D341Med (cell line): ENCODE measurements at regions not wholly inside any gene's neighbourhood (a gene's known extent, or its start where the extent isn't known, plus 50 kb on each side); places are given as distances from the start of the nearest gene placed in this dataset.

Source experiments
- DNase-seq: peaks from one replicate; pipeline ENCODE4 v3.0.0; 2012; ENCODE audit warnings: low spot score

DNA sequence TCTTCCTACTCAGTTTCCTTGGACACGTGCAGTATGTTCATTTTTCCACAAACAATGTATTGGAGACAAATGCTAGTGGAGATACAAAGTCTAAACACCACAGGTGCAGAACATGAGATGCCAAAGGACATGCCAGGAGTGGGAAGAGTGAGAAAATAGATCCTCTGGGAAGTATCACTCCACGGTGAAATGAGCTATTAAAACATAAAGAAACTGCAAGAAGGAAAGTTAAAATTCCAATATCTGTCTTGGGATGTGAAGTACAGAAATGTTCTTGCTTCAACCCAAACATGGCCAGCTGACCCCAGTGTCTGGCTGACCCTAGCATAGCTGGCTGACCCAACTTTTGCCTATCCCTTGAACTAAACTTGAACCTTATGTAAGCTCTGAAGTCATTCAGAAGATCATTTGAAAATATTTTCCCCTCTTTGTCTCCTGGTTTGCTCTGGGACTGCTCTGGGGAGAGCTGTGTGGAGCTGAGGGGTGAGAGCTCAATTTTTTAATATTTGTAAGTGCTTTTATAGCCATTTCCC is 59.5 kb downstream of the FZD1 start:
- DNase-seq, result no peak

DNA sequence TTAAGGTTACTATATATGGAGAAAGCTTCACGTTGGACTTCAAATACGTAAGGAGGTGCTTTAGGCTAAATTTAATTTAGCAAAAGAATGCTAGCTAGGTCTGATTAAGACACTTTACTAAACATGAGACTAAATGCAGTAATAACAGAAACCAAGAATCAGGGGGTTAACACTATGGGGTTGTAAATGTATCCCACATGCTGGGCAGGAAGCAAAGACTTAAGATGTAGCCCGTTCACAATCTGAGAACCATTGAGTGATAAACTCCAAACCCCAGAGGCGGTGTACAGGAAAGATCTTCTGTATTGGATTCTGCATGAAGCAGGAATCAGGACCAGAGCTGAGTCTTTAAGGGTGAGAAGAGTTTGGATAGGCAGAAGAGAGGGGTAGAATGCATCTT is 60.4 kb downstream of the FZD1 start:
- DNase-seq, result no peak

DNA sequence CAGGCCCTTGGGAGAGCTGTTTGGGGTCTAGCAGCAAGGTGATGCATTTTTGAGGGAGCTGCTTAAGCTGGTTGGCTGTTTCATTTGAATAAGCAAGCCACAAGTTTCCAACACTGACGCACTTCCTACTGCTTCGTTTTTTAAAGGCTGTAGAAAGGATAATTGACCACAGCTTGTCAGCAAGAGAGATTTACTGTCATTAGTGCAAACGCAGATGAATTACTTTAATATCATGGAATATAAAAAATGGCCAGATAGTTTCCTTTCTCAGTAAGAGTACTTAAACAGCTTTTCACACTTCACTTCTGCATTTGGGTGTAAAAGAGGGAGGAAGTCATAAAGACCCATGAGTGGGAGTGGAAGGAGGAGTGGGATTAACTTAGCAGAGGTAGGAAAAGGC is 61.5 kb downstream of the FZD1 start:
- DNase-seq, result no peak

DNA sequence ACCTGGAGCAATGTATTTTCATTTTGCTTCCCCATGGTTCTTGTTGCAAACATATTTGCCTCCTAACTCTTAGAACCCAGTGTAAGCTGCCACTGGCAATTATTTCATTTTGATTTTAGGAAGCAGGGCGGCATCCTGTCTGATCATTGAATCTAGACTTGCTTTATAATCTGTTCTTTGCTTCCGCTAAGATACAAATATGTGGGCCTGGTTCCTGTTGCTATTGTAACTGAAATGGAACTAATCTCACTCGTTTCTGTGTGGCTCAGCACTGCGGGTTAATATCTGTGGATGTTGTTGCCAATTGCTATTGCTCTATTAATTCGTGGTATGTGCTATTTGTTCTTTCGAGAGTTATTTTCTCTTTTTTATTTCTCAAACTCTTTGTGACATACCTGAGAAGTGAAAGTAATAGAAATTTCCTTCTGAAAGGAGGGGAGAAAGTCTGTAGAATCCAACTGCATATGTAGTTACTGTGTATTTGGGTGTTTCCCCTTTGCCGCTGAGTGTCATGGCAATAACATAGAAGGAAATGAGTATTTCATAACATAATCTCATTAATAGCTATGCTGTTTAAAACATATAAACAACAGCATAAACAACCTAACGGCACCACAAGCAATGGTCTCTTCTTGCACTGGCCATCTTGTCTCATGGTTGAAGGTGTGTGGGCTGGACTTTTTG is 62.4 kb downstream of the FZD1 start:
- no peak for DNase-seq

DNA sequence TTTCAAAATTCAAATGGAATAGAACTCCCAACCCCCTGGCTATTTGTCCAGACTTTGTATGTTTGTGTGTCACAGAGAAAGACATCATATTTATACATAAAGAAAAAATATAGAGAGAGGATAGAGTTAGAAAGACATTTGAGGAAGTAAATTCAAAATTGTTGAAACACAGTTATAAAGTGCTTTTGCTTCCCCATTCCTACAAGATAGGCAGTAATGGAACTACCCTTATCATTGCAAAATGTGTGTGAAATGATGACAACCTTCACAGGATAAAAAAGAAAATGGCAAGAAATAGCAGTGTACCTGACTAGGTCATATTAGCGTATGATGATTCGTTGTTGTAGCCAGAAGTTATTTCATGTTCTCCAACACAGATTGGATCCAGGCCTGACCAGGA is 63.1 kb downstream of the FZD1 start:
- no peak for DNase-seq

DNA sequence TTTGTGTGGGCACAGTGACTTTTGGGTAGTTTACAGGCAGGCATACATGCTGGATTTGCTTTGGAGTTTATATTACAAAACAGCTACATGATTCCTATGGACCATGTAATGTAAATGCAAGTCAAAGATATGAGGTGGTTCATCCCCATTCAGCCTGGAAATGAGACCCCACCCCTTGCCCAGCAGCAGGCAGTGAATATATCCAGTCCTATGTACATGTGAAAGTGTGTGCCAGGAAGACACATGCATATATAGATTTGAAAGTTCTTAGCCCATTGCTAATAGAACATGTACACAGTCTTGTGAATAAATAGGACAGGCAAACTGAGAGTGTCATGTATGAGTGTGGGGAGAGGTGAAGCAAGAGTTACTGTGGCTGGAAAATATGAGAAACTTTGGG is 65.3 kb downstream of the FZD1 start:
- no peak for DNase-seq

DNA sequence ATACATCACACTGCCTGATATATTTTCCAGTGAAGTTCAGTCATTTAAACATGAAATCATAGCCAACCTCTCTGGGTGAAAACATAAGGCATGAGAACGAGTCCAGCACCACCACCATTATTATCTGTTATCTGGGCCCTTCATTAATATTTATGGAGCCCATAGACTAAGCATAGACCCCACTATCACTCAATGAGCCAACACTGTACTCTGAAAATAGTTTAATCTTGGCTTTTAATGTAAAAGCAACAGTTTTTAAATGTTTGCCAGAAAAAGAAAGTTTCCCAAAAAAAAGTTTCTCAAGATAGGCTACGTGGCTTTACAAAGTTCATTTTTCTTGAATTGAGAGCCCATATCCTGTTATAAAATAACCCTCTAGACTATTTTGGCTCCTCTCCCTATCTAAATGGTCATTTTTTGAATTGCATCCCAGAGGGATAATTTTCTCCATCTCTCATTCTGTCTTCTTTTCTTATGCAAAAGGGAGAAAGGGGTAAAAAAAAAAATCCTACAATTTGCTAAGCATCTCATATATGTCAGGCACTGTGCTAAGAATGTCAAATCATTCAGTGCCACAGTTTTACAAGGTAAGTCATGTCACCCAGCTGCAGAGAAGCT is 66.1 kb downstream of the FZD1 start:
- DNase-seq, result no peak

DNA sequence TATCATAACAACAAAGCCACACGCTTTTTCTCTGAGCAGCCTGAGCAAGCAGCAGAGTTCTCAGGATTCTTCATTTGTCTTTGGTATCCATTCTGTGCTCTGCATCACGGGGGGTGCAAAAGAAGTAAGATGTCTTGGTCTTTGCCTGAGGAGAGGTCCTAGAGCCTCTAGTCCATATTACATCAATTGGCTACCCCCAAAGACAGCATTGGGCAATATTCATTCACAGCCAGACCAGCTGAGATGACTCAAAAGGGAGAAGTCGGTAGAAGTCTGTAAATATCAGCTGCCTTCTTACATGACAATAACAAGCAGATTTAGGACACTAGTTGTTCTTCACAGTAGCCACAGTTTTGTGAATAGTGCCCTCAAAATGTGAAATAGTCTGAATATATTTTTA is 66.6 kb downstream of the FZD1 start:
- DNase-seq, result no peak

DNA sequence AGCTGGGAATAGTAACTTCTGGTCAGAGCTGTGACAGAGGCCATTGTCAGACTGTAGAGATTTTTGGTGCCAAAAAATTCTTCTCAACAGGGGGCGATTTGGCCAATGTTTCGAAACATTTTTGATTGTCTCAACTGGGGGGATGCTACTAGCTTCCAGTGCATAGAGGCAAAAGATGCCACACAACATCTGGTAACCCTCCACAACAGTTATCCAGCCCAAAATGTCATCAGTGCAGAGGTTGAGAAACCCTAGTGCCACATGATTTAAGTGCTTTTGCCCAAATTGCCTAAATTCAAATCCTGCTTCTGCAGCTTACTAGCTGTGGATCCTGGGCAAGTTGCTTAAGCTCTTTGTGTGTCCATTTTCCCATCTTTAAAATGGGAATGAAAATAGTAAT is 71.9 kb downstream of the FZD1 start:
- no peak for DNase-seq

DNA sequence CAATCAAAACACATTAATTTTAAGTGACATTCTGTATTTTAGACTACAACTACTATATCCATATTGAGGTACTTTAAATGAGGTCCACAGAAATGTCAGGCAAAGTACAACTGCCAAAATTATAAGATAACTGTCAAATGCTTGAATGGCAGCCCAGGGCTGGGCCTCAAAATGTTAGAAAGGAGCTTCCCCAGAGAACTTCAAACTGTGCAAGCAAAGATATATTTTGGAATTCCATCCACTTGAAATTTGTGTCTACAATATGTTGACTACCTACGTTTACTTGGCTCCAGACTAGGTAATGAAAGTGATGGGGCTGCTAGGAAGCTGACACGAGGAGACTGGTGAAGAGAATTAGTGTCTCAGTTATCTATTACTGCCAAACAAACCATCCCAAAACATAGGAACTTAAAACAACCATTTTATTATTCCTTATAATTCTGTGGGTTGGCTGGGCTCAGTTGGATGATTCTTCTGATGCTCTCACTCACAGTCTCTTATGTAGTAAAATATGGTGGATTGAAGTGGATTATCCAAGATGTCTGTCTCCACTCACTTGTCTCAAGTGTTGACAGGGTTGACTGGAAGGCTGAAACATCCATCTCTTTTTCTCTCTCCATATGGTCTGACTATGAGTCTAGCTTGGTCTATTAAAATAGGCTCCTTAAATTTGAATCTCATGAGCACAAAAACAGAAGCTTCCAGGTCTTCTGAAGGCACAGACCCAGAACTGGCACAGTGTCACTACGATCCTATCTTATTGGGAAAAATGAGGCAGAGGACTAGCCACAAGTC is 74.2 kb downstream of the FZD1 start:
- DNase-seq, result no peak

DNA sequence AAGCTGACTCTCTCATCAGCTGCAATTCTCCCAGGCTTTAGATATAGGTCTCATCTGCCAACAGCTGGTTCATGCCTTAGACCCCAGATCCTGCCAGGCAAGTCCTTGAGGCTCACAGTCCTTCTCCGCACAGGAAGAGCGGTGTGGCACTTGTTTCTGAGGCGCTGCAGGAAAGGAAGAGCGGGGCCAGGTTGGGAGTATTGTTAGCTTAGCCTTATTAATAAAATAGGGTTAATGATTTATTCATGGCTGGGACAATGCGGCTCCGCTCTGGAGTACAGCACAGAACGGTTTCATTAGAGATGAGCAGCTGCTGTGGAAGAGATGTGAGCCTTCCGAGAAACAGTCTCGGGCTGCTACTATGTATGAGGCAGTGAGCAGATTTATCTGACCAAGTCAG is 78.1 kb downstream of the FZD1 start:
- DNase-seq, result peak; percentile 49

DNA sequence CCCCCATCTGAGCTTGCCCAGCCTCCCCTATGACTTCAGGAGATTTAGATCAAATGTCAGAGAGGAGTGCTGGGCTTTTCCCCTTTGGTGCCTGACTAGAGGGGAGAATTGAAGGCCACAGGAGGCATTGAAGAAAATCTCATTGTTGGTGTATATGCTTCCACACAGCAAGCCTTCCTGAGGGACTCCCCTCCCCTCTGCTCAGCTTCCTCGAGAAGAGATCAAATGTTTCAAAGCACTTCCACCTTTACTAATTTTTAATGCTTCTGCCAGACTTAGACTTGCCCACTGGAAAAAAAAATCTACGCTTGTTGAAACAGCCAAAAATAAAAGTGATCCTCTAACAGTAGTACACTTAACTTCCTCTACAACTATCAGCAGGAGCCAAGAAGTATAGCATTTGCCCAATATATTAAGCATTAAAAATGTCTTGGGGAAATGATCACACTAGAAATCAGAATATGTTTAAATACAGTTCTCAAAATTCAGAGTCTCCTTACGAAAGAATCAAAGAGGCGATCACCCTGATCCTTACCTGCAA is 79.3 kb downstream of the FZD1 start:
- DNase-seq, result no peak

DNA sequence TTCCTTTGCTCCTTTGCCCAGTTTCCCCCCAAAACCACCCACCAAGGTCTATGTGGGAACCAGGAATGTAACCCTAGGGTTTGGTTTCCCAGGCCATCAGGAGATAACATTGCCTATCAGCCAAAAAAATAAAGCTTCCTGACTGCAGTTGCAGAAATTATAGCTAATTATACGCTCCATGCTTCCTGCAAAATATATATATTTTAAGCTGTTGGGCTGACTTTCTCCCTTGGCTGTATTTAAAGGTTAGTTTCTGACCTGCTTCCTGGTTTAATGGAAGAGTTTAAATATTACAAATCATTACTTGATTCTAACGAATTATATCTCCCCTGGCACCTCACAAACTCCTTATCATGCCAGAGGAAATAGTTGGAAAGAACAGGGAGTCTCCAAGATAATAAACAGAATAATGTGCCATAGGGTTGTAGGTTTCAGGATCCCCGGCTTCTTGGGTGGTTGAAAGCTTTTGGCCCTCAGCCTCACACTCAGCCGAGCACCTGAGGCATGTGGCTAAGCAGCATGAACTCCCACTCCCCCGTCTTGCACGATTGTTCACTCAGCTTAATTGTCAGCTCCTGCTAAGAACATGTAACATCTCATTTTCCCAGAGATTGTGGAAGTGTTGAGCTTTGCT is 79.9 kb downstream of the FZD1 start:
- no peak for DNase-seq

DNA sequence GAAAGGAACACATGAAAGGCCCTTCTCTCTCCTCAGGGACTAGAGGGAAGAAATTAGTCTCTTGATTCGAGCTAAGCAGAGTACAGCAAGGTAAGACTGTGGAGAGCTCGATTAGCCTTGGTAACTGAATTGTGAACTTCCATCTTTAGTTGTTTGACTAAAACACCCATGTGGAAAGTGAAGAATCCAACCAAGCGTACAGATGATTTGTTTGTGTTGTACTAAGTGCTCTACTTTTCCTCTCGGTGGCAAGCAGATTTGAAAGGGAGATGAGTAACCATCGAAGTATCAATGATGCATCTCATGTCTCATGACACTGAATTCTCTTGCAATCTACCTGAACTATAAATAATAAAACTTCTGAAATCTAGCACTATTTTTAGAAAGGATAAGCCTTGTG is 80.7 kb downstream of the FZD1 start:
- DNase-seq, result no peak

DNA sequence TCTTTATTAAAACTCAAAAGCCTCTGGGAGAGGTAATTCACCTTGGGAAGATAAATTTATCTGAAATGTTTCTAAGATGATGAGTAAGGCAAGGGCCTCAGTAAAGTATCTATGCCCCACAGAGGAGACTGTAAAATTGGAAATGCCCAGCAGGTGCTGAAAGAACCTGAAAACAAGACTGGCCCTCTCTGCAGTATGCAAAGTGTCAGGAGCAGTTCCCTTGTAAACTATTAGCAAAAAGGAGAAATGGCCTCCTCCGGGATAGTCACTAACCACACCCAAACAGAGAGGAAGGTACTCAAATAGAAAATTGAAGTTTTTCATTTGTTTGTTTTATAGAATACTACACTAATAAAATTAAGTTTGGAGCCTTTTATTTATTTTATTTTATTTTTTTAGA is 81.2 kb downstream of the FZD1 start:
- no peak for DNase-seq

DNA sequence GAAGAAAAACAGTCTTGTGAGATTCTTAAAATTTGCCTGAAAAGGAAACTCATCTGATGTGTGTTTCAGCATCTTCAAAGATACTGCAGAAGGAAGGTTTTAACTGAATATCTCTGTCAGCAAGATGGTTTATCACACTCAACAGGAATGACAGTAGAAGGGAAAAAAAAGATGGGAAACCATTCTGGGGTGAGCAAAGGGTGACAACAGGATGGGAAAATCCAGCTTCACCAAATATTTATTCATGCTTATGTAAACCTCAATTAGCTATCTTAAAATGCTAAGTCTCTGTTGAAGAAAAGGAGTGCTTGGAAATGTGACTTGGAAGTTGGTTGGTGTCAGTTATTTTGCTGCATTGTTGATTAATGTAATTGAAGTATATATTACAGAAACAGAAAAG is 82.2 kb downstream of the FZD1 start:
- no peak for DNase-seq

DNA sequence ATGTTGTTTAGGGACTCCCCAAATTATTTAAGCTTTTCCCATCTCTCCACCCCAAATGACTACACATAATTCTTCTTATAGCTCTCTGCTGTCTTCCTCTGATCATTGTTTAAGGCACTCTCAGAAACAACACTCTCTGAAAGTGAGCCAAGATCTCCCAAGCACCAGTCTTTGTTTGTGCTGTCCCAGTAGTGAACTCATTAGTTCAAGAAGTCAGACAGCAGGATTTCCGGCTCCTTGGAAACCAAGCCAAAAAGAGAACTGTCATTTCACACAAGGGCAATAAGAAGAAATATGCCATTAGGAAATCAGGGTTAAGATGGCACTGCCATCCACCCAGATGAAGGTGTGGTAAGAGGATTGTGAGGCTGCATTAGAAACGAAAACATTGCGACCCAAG is 83.1 kb downstream of the FZD1 start:
- DNase-seq, result no peak

DNA sequence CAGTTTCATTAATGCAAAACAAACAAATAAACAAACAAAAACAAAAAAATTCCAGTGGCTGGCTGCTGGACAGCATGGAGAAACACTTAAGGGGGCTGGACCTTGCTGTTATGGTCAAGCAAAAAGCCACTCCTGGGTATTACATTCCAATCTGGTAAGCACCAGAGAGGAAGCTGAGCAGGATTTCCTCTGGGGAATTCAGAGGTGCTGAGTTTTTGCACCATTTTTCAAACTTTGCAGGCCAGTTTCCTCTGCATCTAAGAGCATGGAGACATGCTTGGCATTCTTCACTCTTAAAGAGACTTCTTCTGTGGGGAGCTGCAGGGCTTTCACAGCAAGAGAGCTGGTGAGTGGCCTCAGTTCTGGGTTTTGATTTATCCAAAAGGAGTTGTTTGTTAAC is 84.5 kb downstream of the FZD1 start:
- DNase-seq, result no peak

DNA sequence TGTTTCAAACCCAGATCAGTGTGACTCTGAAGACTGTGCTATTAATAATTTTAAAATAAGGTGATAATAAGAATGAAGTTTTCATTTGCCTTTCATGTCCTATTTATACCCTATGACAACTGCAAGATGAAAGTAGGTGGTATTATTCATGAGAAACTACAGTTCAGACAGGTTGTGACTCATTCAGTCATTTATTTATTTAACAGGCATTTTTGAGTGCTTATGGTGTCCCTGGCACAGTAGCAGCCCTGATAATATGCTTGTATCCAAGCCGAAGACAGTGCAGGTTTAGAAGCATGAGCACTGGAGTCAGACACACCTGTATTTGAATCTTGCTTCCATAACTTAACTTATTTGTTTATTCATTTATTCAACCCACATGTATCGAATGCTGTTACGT is 87.1 kb downstream of the FZD1 start:
- no peak for DNase-seq

DNA sequence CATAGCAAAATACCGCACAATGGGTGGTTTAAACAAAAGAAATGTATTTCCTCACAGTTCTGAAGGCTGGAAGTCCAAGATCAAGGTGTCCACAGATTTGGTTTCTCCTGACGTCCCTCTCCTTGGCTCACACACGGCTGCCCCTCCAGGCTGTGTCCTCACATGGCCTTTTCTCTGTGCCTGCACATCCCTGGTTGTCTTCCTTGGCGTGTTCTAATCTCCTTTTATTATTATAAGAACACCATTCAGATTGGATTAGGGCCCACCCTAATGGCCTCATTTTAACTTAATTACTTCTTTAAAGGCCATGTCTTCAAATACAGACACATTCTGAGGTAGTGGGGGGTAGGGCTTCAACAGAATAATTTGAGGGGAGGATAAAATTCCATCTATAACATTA is 87.9 kb downstream of the FZD1 start:
- DNase-seq, result peak; percentile 59

DNA sequence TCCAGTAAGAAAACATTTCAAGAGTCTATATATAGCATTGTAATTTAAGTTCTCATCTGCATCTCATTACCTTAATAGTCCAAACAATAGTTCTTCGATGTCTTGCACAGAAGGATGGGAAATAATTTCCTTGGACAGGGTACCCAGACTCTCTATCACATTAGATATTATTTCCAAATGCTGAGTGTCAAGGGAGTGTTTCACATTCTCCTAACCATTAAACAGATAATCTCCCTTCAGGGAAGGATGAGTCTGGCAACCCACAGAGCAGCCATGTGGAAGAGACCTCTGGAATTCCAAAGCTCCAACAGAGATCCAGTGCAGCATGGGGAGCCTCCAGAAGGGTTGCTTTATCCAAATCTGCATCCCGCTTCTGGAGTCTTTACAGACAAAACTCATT is 89.6 kb downstream of the FZD1 start:
- peak; percentile 37 for DNase-seq

DNA sequence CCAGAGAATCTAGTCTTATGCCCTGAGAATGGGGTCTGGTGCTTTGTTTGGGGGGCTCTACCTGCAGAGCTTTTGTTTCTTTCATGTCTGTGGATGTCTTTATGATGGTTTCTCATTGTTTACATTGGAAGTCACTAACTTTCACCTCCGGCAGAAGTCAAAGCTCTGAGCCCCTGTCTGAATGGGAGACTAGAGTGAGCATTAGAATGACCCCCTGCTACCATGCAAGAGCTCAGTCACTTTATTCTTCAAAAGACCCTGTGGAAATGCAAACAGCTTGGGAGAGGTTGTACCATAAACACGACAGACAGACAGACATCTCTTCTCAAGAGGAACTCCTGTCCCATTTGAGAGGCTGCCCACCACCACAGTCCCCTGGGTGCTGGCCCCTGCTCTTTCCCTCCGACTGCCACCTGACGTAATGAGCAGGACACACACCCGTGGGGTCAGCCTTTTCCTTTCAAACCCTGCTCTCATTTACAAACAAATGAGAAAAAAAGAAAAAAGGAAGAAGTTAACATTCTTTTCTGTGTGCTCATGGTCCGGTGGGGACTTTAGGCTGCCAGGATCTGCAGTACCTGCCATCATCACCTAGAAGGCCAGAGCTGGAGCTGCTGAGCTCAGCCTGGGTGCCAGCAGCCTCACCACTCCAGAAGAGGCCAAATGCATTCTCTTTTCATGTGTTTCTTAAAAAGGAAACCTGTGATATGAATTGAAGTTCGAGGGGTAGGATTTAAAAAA is 91.6 kb downstream of the FZD1 start:
- no peak for DNase-seq
